GM19395 (cell line): ENCODE measurements at regions not wholly inside any gene's neighbourhood (a gene's known extent, or its start where the extent isn't known, plus 50 kb on each side); places are given as distances from the start of the nearest gene placed in this dataset.

Experiments used
- ATAC-seq: cut with Tn5 transposase; IDR thresholded peaks from one replicate; pipeline ENCODE4 v1.9.1; 2021; ENCODE audit warnings: mild to moderate bottlenecking, moderate library complexity; ENCODE audit not compliant: unreplicated experiment

GRCh38 chr18:75638776-75639471 is 211.4 kb upstream of the SMIM21 start:
- no peak for ATAC-seq

- ATAC-seq: no peak
Observed at GRCh38 chr18:75638223-75638775, 210.8 kb upstream of the SMIM21 start.

- ATAC-seq: no peak
Observed at GRCh38 chr18:75635096-75635495, 207.6 kb upstream of the SMIM21 start.

- ATAC-seq: no peak
Observed at GRCh38 chr18:75625966-75626365, 198.5 kb upstream of the SMIM21 start.

GRCh38 chr18:75624869-75625268 is 197.4 kb upstream of the SMIM21 start:
- ATAC-seq: no peak

GRCh38 chr18:75621818-75622217 is 194.3 kb upstream of the SMIM21 start:
- ATAC-seq: no peak

- ATAC-seq: no peak
Observed at GRCh38 chr18:75618146-75618545, 190.6 kb upstream of the SMIM21 start.

- ATAC-seq: no peak
Observed at GRCh38 chr18:75612456-75612855, 185.0 kb upstream of the SMIM21 start.

- ATAC-seq: no peak
Observed at GRCh38 chr18:75607701-75608100, 180.2 kb upstream of the SMIM21 start.

GRCh38 chr18:75592527-75592926 is 165.0 kb upstream of the SMIM21 start:
- ATAC-seq: no peak

GRCh38 chr18:75588412-75588811 is 160.9 kb upstream of the SMIM21 start:
- no peak for ATAC-seq

- no peak for ATAC-seq
Observed at GRCh38 chr18:75587131-75587530, 159.6 kb upstream of the SMIM21 start.

GRCh38 chr18:75586130-75586889 is 158.8 kb upstream of the SMIM21 start:
- ATAC-seq: no peak

GRCh38 chr18:75582940-75583339 is 155.4 kb upstream of the SMIM21 start:
- no peak for ATAC-seq

- ATAC-seq: no peak
Observed at GRCh38 chr18:75582406-75582821, 154.9 kb upstream of the SMIM21 start.

- no peak for ATAC-seq
Observed at GRCh38 chr18:75581336-75582131, 154.0 kb upstream of the SMIM21 start.

GRCh38 chr18:75574187-75574586 is 146.7 kb upstream of the SMIM21 start:
- ATAC-seq: no peak

GRCh38 chr18:75563150-75563549 is 135.6 kb upstream of the SMIM21 start:
- no peak for ATAC-seq

- ATAC-seq: no peak
Observed at GRCh38 chr18:75562216-75562615, 134.7 kb upstream of the SMIM21 start.

GRCh38 chr18:75558790-75559189 is 131.3 kb upstream of the SMIM21 start:
- no peak for ATAC-seq

GRCh38 chr18:75556841-75557240 is 129.3 kb upstream of the SMIM21 start:
- no peak for ATAC-seq
